ENCODE measurements at regions not wholly inside any gene's neighbourhood (a gene's known extent, or its start where the extent isn't known, plus 50 kb on each side); places are given as distances from the start of the nearest gene placed in this dataset.
A peak's percentile ranks its signal among the peaks of the same experiment; 100 is the strongest.

DNA sequence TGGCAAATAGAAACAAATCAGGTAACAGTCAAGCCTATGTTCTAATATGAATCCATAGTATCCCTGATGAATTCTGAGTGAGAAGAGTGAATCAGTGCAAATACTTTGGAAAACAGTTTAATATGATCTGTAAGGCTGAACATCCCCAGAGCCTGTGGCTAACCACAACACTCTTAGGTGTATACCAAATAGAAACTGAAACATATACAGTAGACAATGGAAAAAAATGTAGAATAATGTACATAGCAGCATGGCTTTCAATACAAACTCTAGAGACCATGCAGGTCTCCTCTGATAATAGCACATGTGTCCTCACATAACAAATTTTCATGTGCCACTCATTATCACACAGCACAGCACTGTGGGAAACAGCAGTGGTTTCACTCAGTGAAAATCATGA lies 513.6 kb downstream of the CDY2B start:
- intact Hi-C loops (cut with DNase I, micrococcal nuclease) = no loop called here
- Histone ChIP-seq H3K4me3 (no peak overlapping the region), H3K9me3 (no peaks in the 10 kb centered on the region), H3K36me3 (ENCODE audit: low read depth) (no peaks in the 10 kb centered on the region), H3K4me1 (ENCODE audit: low read depth) (no peaks in the 10 kb centered on the region)
- TF ChIP-seq, protein P1, sequence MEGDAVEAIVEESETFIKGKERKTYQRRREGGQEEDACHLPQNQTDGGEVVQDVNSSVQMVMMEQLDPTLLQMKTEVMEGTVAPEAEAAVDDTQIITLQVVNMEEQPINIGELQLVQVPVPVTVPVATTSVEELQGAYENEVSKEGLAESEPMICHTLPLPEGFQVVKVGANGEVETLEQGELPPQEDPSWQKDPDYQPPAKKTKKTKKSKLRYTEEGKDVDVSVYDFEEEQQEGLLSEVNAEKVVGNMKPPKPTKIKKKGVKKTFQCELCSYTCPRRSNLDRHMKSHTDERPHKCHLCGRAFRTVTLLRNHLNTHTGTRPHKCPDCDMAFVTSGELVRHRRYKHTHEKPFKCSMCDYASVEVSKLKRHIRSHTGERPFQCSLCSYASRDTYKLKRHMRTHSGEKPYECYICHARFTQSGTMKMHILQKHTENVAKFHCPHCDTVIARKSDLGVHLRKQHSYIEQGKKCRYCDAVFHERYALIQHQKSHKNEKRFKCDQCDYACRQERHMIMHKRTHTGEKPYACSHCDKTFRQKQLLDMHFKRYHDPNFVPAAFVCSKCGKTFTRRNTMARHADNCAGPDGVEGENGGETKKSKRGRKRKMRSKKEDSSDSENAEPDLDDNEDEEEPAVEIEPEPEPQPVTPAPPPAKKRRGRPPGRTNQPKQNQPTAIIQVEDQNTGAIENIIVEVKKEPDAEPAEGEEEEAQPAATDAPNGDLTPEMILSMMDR (IDR thresholded peaks at IDR 0.05) = no peak
- DNase-seq (no peak), ATAC-seq (no peak)

DNA sequence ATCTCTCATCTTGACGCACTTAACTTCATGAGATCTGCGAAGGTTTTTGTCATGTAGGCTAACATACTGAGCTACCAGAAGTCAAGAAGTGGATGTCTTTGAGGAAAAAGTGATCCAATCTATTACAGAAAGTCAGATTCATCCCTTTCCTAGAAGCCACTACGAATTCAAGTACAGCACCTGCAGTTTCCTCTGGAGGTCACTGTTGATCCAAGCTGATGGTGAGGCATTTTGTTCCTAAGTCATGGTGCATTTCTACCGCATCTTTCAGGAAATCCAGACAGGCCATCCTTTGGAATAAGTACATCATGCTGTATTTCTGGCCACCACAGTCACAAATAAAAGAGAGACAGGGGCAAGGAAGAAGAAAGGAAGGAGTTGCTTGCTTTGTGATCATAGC lies 541.0 kb downstream of the CDY2B start:
- intact Hi-C loops (cut with DNase I, micrococcal nuclease) = no loop called here
- no peak overlapping the region for H3K4me3 ChIP-seq
- no peaks in the 10 kb centered on the region for H3K36me3 ChIP-seq (ENCODE audit: low read depth)
- H3K4me1 ChIP-seq (ENCODE audit: low read depth) = no peaks in the 10 kb centered on the region
- TF ChIP-seq, protein P1 (IDR thresholded peaks at IDR 0.05) = no peak
- DNase-seq = peak in 1 of 3 donors; percentile 27
- no peaks in the 10 kb centered on the region for H3K9me3 ChIP-seq
- ATAC-seq = no peak

DNA sequence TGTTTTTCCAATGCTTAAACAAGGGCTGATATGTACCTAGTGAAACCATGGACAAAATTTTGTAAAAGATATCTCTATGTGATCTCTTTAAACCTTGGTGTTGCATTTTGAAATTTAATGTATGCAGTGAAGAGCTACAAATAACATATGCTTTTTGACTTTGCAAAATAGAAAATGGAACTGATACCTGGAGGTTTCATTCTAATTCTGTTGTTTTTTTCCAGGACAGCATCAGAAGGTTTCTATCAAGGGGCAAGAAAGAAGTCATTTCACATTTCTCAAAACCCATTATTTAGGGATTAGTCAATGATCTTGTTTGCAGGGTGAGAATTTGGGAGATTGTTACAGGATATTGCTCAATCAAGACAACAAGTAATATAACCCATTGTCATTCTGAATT lies 549.3 kb downstream of the CDY2B start:
- H3K36me3 ChIP-seq (ENCODE audit: low read depth) = no peaks in the 10 kb centered on the region
- ATAC-seq = no peak
- TF ChIP-seq, protein P1 (IDR thresholded peaks at IDR 0.05) = no peak

DNA sequence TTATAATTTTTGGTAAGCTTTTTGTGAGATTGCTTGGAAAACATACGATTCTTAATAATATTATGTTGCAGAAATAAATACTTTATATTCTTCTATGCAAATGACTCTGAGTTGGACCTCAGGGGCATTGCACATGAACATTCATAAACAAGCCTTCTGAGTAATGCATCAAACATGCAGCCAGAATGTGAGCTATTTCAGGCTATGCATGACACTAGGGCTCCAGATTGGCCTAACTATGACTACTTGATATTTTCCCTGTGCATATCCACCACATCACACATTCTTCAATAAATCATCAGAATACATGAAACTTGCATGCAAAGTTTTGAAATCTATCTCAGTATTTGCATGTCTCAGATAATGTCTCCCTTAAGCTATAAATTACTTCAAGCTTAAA lies 560.1 kb downstream of the CDY2B start:
- H3K9me3 ChIP-seq = no peaks in the 10 kb centered on the region
- H3K4me1 ChIP-seq (ENCODE audit: low read depth) = no peaks in the 10 kb centered on the region
- TF ChIP-seq, protein P1 (IDR thresholded peaks at IDR 0.05) = no peak
- no peak overlapping the region for H3K4me3 ChIP-seq
- no peaks in the 10 kb centered on the region for H3K36me3 ChIP-seq (ENCODE audit: low read depth)
- intact Hi-C loops (cut with DNase I, micrococcal nuclease) = no loop called here
- DNase-seq = no peak
- no peak for ATAC-seq

More for the DNA sequence above, 549.3 kb downstream of the CDY2B start:
- intact Hi-C loops (cut with DNase I, micrococcal nuclease) = no loop called here
- Histone ChIP-seq H3K4me1 (ENCODE audit: low read depth) (no peaks in the 10 kb centered on the region), H3K9me3 (no peaks in the 10 kb centered on the region), H3K4me3 (no peak overlapping the region)
- no peak for DNase-seq

- no peaks in the 10 kb centered on the region for H3K9me3 ChIP-seq
- no peaks in the 10 kb centered on the region for H3K4me1 ChIP-seq (ENCODE audit: low read depth)
- no peak for ATAC-seq
- TF ChIP-seq, protein P1 (IDR thresholded peaks at IDR 0.05) = no peak
- intact Hi-C loops (cut with DNase I, micrococcal nuclease) = no loop called here
- no peaks in the 10 kb centered on the region for H3K36me3 ChIP-seq (ENCODE audit: low read depth)
- DNase-seq = no peak
- H3K4me3 ChIP-seq = no peak overlapping the region
Observed at GRCh38 chrY:17318631-17319030, 561.4 kb downstream of the CDY2B start.

GRCh38 chrY:17277056-17277455 lies 603.0 kb downstream of the CDY2B start:
- Histone ChIP-seq H3K36me3 (ENCODE audit: low read depth) (no peaks in the 10 kb centered on the region), H3K4me3 (no peak overlapping the region), H3K9me3 (no peaks in the 10 kb centered on the region), H3K4me1 (ENCODE audit: low read depth) (no peaks in the 10 kb centered on the region)
- intact Hi-C loops (cut with DNase I, micrococcal nuclease) = no loop called here
- ATAC-seq = no peak
- TF ChIP-seq, protein P1 (IDR thresholded peaks at IDR 0.05) = no peak
- no peak for DNase-seq

Measured in mucosa of descending colon (tissue), 3 donors.